Loucy (cell line): ENCODE measurements at regions not wholly inside any gene's neighbourhood (a gene's known extent, or its start where the extent isn't known, plus 50 kb on each side); places are given as distances from the start of the nearest gene placed in this dataset.

Experiments used
- H2AFZ ChIP-seq: fragments of 200-600 bp; sonication (generic); 2 replicates; pipeline ENCODE4 v1.6.0; 2016; ENCODE audit warnings: antibody characterized with exemption, mild to moderate bottlenecking, low read length, moderate library complexity
- H3F3A ChIP-seq: fragments of 200-600 bp; 2 replicates; pipeline ENCODE4 v1.6.0; 2016; ENCODE audit warnings: antibody characterized with exemption, low read depth, mild to moderate bottlenecking
- H3K27me3 ChIP-seq: fragments of 200-600 bp; sonication (generic); 2 replicates; pipeline ENCODE4 v1.6.1; 2014; ENCODE audit warnings: low read length, mild to moderate bottlenecking; ENCODE audit not compliant: insufficient read depth, poor library complexity, severe bottlenecking
- H3K36me3 ChIP-seq: fragments of 200-600 bp; sonication (generic); 2 replicates; pipeline ENCODE4 v1.6.1; 2016; ENCODE audit warnings: low read length; ENCODE audit not compliant: insufficient read depth
- H3K4me1 ChIP-seq: fragments of 200-600 bp; sonication (generic); 2 replicates; pipeline ENCODE4 v1.5.1; 2014; ENCODE audit warnings: low read length, mild to moderate bottlenecking; ENCODE audit not compliant: insufficient read depth, poor library complexity, severe bottlenecking
- H3K4me2 ChIP-seq: fragments of 200-600 bp; sonication (generic); 2 replicates; pipeline ENCODE4 v1.6.0; 2014; ENCODE audit warnings: antibody characterized with exemption, low read length, low read depth, mild to moderate bottlenecking; ENCODE audit not compliant: poor library complexity, severe bottlenecking
- H3K4me3 ChIP-seq: fragments of 200-600 bp; sonication (generic); 2 replicates; pipeline ENCODE4 v1.5.1; 2014; ENCODE audit warnings: low read length, mild to moderate bottlenecking, mixed read lengths; ENCODE audit not compliant: poor library complexity, severe bottlenecking
- H3K79me2 ChIP-seq: fragments of 200-600 bp; sonication (generic); 2 replicates; pipeline ENCODE4 v1.6.1; 2014; ENCODE audit warnings: low read length; ENCODE audit not compliant: insufficient read depth
- H3K9ac ChIP-seq: fragments of 200-600 bp; sonication (generic); 2 replicates; pipeline ENCODE4 v1.6.0; 2014; ENCODE audit warnings: mild to moderate bottlenecking, low read depth, low read length, moderate library complexity; ENCODE audit not compliant: poor library complexity, severe bottlenecking
- H3K9me2 ChIP-seq: fragments of 200-600 bp; sonication (generic); replicated peaks from 2 replicates; pipeline ENCODE4 v1.6.1; 2016; ENCODE audit warnings: low read depth, low read length, mixed read lengths
- H3K9me3 ChIP-seq: fragments of 200-600 bp; sonication (generic); 2 replicates; pipeline ENCODE4 v1.6.1; 2014; ENCODE audit warnings: mild to moderate bottlenecking, antibody characterized with exemption, low read length, low read depth; ENCODE audit not compliant: insufficient read depth
- H4K20me1 ChIP-seq: fragments of 200-600 bp; sonication (generic); 2 replicates; pipeline ENCODE4 v1.6.0; 2014; ENCODE audit warnings: antibody characterized with exemption, low read length, mild to moderate bottlenecking; ENCODE audit not compliant: insufficient read depth, poor library complexity, severe bottlenecking
- CTCF ChIP-seq: fragments of 200-600 bp; sonication (generic); conservative IDR thresholded peaks from 2 replicates; pipeline ENCODE4 v1.5.1; 2014; ENCODE audit warnings: mild to moderate bottlenecking, antibody characterized with exemption, low read length
- EZH2phosphoT487 ChIP-seq: fragments of 200-600 bp; IDR thresholded peaks from 2 replicates; pipeline ENCODE4 v1.6.1; 2018; ENCODE audit warnings: antibody characterized with exemption, mild to moderate bottlenecking, moderate library complexity, borderline replicate concordance

- no peaks in the 10 kb centered on the region for H3K36me3 ChIP-seq
- no peaks in the 10 kb centered on the region for H3K27me3 ChIP-seq
- H2AFZ ChIP-seq: no peak overlapping the region
- no peak overlapping the region for H3K4me3 ChIP-seq
- H3F3A ChIP-seq: no peaks in the 10 kb centered on the region
- no peaks in the 10 kb centered on the region for H3K4me1 ChIP-seq
- H3K4me2 ChIP-seq: no peak overlapping the region
- no peak for TF ChIP-seq CTCF
- TF ChIP-seq EZH2phosphoT487: no peak
- H3K9me3 ChIP-seq: no peaks in the 10 kb centered on the region; the same call in 1 of the 2 replicates
- no peaks in the 10 kb centered on the region for H3K9me2 ChIP-seq
- no peaks in the 10 kb centered on the region for H4K20me1 ChIP-seq
- H3K79me2 ChIP-seq: no peaks in the 10 kb centered on the region
- H3K9ac ChIP-seq: no peak overlapping the region
These were observed 512.1 kb downstream of the IRS2 start for GRCh38 chr13:109274188-109274821.

- Histone ChIP-seq H3K4me1 (no peaks in the 10 kb centered on the region), H3K9me3 (no peaks in the 10 kb centered on the region), H3K4me3 (no peak overlapping the region), H3K4me2 (no peak overlapping the region), H2AFZ (no peak overlapping the region), H4K20me1 (no peaks in the 10 kb centered on the region), H3K27me3 (no peaks in the 10 kb centered on the region), H3K36me3 (no peaks in the 10 kb centered on the region), H3K9me2 (no peaks in the 10 kb centered on the region), H3K79me2 (no peaks in the 10 kb centered on the region), H3K9ac (no peak overlapping the region), H3F3A (no peaks in the 10 kb centered on the region)
- TF ChIP-seq CTCF: no peak
- no peak for TF ChIP-seq EZH2phosphoT487
These were observed 513.0 kb downstream of the IRS2 start for GRCh38 chr13:109273326-109273751.

GRCh38 chr13:109272595-109273325 is 513.6 kb downstream of the IRS2 start:
- Histone ChIP-seq H3K27me3 (no peaks in the 10 kb centered on the region), H4K20me1 (no peaks in the 10 kb centered on the region), H3K79me2 (no peaks in the 10 kb centered on the region), H3K9me2 (no peaks in the 10 kb centered on the region), H2AFZ (no peak overlapping the region), H3F3A (no peaks in the 10 kb centered on the region), H3K4me1 (no peaks in the 10 kb centered on the region), H3K9me3 (no peaks in the 10 kb centered on the region), H3K36me3 (no peaks in the 10 kb centered on the region), H3K4me3 (no peak overlapping the region), H3K4me2 (no peak overlapping the region), H3K9ac (no peak overlapping the region)
- TF ChIP-seq EZH2phosphoT487 (no peak), CTCF (no peak)
